ENCODE measurements at regions not wholly inside any gene's neighbourhood (a gene's known extent, or its start where the extent isn't known, plus 50 kb on each side); places are given as distances from the start of the nearest gene placed in this dataset.

DNA sequence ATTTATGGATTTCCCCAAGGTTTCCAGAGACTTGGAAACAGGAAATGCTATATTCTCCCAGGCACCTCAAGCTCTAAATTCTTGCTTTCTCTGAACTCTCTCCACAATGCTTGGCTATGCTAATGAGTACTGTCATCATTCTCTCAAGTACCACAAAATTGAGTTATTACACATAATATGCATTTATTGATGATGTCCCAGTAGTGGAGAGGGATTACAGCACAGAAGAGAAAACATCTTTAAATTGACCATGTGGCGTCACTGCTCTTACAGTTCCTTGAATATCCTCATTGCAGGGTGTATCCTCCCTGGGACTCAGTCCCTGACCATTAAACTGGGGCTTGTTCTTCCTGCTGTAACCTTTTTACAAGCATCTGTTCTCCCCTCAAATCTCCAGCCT, 681.1 kb upstream of the FANCL start:
- Histone ChIP-seq H3K36me3 (ENCODE audit: insufficient read depth, low read length) (no peaks in the 10 kb centered on the region), H3K27me3 (ENCODE audit: insufficient read depth, low read length, poor library complexity) (no peaks in the 10 kb centered on the region), H3K9ac (ENCODE audit: low read depth, low read length) (no peak overlapping the region), H3K4me3 (ENCODE audit: low read depth in 1 of 2, low read length in 2 of 2) (no peak overlapping the region), H3K4me1 (ENCODE audit: insufficient read depth, low read length) (no peaks in the 10 kb centered on the region), H3K4me2 (ENCODE audit: insufficient read depth, low read length) (no peak overlapping the region), H4K20me1 (ENCODE audit: insufficient read depth, low read length) (no peaks in the 10 kb centered on the region), H2AFZ (ENCODE audit: low read depth, low read length) (no peak overlapping the region), H3K27ac (ENCODE audit: low read length) (no peak overlapping the region), H3K79me2 (ENCODE audit: insufficient read depth, low read length) (no peaks in the 10 kb centered on the region), H3K9me3 (ENCODE audit: insufficient read depth, low read length, severe bottlenecking) (no peaks in the 10 kb centered on the region)
- ATAC-seq (ENCODE audit: insufficient read depth, low read depth), result no peak
- TF ChIP-seq, protein P1, sequence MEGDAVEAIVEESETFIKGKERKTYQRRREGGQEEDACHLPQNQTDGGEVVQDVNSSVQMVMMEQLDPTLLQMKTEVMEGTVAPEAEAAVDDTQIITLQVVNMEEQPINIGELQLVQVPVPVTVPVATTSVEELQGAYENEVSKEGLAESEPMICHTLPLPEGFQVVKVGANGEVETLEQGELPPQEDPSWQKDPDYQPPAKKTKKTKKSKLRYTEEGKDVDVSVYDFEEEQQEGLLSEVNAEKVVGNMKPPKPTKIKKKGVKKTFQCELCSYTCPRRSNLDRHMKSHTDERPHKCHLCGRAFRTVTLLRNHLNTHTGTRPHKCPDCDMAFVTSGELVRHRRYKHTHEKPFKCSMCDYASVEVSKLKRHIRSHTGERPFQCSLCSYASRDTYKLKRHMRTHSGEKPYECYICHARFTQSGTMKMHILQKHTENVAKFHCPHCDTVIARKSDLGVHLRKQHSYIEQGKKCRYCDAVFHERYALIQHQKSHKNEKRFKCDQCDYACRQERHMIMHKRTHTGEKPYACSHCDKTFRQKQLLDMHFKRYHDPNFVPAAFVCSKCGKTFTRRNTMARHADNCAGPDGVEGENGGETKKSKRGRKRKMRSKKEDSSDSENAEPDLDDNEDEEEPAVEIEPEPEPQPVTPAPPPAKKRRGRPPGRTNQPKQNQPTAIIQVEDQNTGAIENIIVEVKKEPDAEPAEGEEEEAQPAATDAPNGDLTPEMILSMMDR (IDR thresholded peaks at IDR 0.05; ENCODE audit: borderline replicate concordance, extremely low read depth, low read length, poor library complexity, severe bottlenecking), result no peak
- no peak for TF ChIP-seq EZH2 (IDR thresholded peaks at IDR 0.05; ENCODE audit: borderline replicate concordance, low read depth, low read length, severe bottlenecking)
- no peak for DNase-seq

DNA sequence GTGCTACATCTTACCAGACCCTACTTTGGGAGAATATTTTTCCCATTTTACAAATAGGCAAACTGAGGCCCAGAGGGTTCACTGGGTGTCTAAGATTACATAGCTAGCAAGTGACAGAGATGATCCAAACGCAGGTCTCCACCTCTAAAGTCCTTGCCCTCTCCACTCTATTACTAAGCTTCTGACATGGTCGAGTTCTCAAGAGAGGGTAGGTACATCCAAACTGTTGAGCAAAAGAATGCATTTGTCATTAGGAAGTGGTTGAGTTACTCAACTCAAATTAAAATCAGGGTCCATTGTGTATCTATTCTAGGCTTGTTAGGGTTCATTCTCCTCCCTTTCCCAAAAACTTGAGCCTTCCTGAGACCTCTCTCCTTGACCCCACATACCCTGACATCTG, 680.6 kb upstream of the FANCL start:
- TF ChIP-seq, protein P1 (IDR thresholded peaks at IDR 0.05; ENCODE audit: borderline replicate concordance, extremely low read depth, low read length, poor library complexity, severe bottlenecking), result no peak
- no peak for TF ChIP-seq EZH2 (IDR thresholded peaks at IDR 0.05; ENCODE audit: borderline replicate concordance, low read depth, low read length, severe bottlenecking)
- no peak for ATAC-seq (ENCODE audit: insufficient read depth, low read depth)
- Histone ChIP-seq H4K20me1 (ENCODE audit: insufficient read depth, low read length) (no peaks in the 10 kb centered on the region), H3K4me3 (ENCODE audit: low read depth in 1 of 2, low read length in 2 of 2) (no peak overlapping the region), H3K27me3 (ENCODE audit: insufficient read depth, low read length, poor library complexity) (no peaks in the 10 kb centered on the region), H3K79me2 (ENCODE audit: insufficient read depth, low read length) (no peaks in the 10 kb centered on the region), H3K9ac (ENCODE audit: low read depth, low read length) (no peak overlapping the region), H3K36me3 (ENCODE audit: insufficient read depth, low read length) (no peaks in the 10 kb centered on the region), H3K9me3 (ENCODE audit: insufficient read depth, low read length, severe bottlenecking) (no peaks in the 10 kb centered on the region), H3K4me1 (ENCODE audit: insufficient read depth, low read length) (no peaks in the 10 kb centered on the region), H2AFZ (ENCODE audit: low read depth, low read length) (no peak overlapping the region), H3K4me2 (ENCODE audit: insufficient read depth, low read length) (no peak overlapping the region), H3K27ac (ENCODE audit: low read length) (no peak overlapping the region)
- DNase-seq, result no peak

DNA sequence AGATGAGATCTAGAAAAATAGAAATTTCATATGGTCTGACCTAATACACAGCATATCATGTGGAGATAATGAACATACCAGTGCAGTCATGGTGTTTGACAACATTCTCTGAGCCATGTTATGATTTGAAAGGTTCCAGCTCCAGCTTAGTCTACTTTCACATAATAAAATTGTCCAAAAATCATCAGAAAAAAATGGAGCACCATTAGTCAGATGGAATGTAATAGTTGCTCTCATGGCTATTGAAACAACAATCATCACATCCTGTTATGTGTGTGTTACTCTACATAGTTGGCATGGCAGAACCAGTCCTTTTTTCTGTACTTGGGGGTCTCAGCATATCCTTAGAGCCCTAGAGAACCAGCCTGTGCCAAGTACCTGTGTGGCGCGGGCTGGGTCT, 678.9 kb upstream of the FANCL start:
- H3K9ac ChIP-seq (ENCODE audit: low read depth, low read length), result no peak overlapping the region
- no peaks in the 10 kb centered on the region for H3K27me3 ChIP-seq (ENCODE audit: insufficient read depth, low read length, poor library complexity)
- H3K27ac ChIP-seq (ENCODE audit: low read length), result no peak overlapping the region
- no peak overlapping the region for H3K4me2 ChIP-seq (ENCODE audit: insufficient read depth, low read length)
- ATAC-seq (ENCODE audit: insufficient read depth, low read depth) (no peak), DNase-seq (no peak)
- H3K36me3 ChIP-seq (ENCODE audit: insufficient read depth, low read length), result no peaks in the 10 kb centered on the region
- H3K9me3 ChIP-seq (ENCODE audit: insufficient read depth, low read length, severe bottlenecking), result no peaks in the 10 kb centered on the region
- no peaks in the 10 kb centered on the region for H4K20me1 ChIP-seq (ENCODE audit: insufficient read depth, low read length)
- H3K4me3 ChIP-seq (ENCODE audit: low read depth in 1 of 2, low read length in 2 of 2), result no peak overlapping the region
- no peak for TF ChIP-seq EZH2 (IDR thresholded peaks at IDR 0.05; ENCODE audit: borderline replicate concordance, low read depth, low read length, severe bottlenecking)
- TF ChIP-seq, protein P1 (IDR thresholded peaks at IDR 0.05; ENCODE audit: borderline replicate concordance, extremely low read depth, low read length, poor library complexity, severe bottlenecking), result no peak
- no peaks in the 10 kb centered on the region for H3K4me1 ChIP-seq (ENCODE audit: insufficient read depth, low read length)
- no peaks in the 10 kb centered on the region for H3K79me2 ChIP-seq (ENCODE audit: insufficient read depth, low read length)
- H2AFZ ChIP-seq (ENCODE audit: low read depth, low read length), result no peak overlapping the region

DNA sequence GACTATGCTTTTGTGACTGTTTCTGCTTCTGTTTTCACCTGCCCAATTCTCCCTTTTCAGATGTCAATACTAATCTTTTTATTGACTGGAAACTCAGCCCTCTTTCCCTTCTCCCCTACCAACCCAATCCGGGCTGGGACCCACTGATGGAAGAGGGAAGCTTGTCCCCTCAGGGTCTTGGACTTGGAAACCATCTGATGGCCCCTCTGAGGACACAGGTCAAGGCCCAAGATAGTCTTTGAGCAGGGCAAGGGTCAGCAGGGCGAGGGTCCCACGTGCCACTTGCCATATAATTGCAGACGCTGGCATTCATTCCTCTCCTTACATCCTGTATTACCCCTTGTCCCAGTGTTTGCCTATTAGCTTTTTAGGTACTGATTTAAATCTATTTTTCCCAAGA, 678.2 kb upstream of the FANCL start:
- H3K27me3 ChIP-seq (ENCODE audit: insufficient read depth, low read length, poor library complexity), result no peaks in the 10 kb centered on the region
- no peak for TF ChIP-seq EZH2 (IDR thresholded peaks at IDR 0.05; ENCODE audit: borderline replicate concordance, low read depth, low read length, severe bottlenecking)
- TF ChIP-seq, protein P1 (IDR thresholded peaks at IDR 0.05; ENCODE audit: borderline replicate concordance, extremely low read depth, low read length, poor library complexity, severe bottlenecking), result no peak
- no peak overlapping the region for H3K27ac ChIP-seq (ENCODE audit: low read length)
- H3K9ac ChIP-seq (ENCODE audit: low read depth, low read length), result no peak overlapping the region
- H3K4me3 ChIP-seq (ENCODE audit: low read depth in 1 of 2, low read length in 2 of 2), result no peak overlapping the region
- no peaks in the 10 kb centered on the region for H3K9me3 ChIP-seq (ENCODE audit: insufficient read depth, low read length, severe bottlenecking)
- H2AFZ ChIP-seq (ENCODE audit: low read depth, low read length), result no peak overlapping the region
- no peak overlapping the region for H3K4me2 ChIP-seq (ENCODE audit: insufficient read depth, low read length)
- no peaks in the 10 kb centered on the region for H4K20me1 ChIP-seq (ENCODE audit: insufficient read depth, low read length)
- DNase-seq (no peak), ATAC-seq (ENCODE audit: insufficient read depth, low read depth) (no peak)
- no peaks in the 10 kb centered on the region for H3K36me3 ChIP-seq (ENCODE audit: insufficient read depth, low read length)
- no peaks in the 10 kb centered on the region for H3K79me2 ChIP-seq (ENCODE audit: insufficient read depth, low read length)
- H3K4me1 ChIP-seq (ENCODE audit: insufficient read depth, low read length), result no peaks in the 10 kb centered on the region
